Ovary (tissue), 3 donors: ENCODE measurements at regions not wholly inside any gene's neighbourhood (a gene's known extent, or its start where the extent isn't known, plus 50 kb on each side); places are given as distances from the start of the nearest gene placed in this dataset.

Experiments
- EP300 ChIP-seq: sonication (generic); formaldehyde crosslinking; IDR thresholded peaks from one replicate; pipeline ENCODE4 v1.6.1; 2017; ENCODE audit warnings: antibody characterized with exemption
- TF ChIP-seq, protein P1 (sequence below), 3 donors: fragments of 450-650 bp in 2 of 3; fragments of 200-600 bp in 1 of 3; IDR thresholded peaks; one replicate each; pipeline versions ENCODE4 v1.5.1 to v1.8.0; 2016 to 2022; ENCODE audit warnings: antibody characterized with exemption in 3 of 3, mild to moderate bottlenecking in 1 of 3
- donor health status: DM: no; HTN: no; CAD: no.

GRCh38 chr6:98583506-98583905 lies 250.9 kb upstream of the POU3F2 start:
- no peak for TF ChIP-seq EP300
- TF ChIP-seq, protein P1, sequence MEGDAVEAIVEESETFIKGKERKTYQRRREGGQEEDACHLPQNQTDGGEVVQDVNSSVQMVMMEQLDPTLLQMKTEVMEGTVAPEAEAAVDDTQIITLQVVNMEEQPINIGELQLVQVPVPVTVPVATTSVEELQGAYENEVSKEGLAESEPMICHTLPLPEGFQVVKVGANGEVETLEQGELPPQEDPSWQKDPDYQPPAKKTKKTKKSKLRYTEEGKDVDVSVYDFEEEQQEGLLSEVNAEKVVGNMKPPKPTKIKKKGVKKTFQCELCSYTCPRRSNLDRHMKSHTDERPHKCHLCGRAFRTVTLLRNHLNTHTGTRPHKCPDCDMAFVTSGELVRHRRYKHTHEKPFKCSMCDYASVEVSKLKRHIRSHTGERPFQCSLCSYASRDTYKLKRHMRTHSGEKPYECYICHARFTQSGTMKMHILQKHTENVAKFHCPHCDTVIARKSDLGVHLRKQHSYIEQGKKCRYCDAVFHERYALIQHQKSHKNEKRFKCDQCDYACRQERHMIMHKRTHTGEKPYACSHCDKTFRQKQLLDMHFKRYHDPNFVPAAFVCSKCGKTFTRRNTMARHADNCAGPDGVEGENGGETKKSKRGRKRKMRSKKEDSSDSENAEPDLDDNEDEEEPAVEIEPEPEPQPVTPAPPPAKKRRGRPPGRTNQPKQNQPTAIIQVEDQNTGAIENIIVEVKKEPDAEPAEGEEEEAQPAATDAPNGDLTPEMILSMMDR (IDR thresholded peaks at IDR 0.05) = no peak
